ENCODE measurements at regions not wholly inside any gene's neighbourhood (a gene's known extent, or its start where the extent isn't known, plus 50 kb on each side); places are given as distances from the start of the nearest gene placed in this dataset.

DNA sequence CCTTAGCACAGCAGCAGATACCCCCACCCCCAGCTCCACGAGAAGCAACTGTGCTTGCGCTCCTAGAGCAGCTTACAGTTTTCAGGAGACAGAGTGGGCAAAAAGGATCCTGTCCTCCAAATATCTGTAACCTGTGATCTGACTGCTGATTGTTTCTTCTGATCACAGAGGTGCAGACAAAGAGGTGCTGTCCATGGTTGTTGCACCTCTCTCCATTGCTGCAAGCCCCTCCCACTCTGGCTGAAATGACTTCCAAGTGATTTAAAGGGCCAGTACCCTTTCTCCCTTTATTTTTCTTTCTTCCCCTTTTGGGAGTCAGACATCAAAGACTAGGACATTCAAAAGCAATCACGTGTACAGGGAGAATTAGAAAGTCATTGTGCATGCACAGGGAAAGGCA is 205.3 kb upstream of the GEMIN8 start:
- H3K36me3 Mint-ChIP-seq (ENCODE audit: low read depth): no peaks in the 10 kb centered on the region
- intact Hi-C loops (cut with micrococcal nuclease): no loop called here

DNA sequence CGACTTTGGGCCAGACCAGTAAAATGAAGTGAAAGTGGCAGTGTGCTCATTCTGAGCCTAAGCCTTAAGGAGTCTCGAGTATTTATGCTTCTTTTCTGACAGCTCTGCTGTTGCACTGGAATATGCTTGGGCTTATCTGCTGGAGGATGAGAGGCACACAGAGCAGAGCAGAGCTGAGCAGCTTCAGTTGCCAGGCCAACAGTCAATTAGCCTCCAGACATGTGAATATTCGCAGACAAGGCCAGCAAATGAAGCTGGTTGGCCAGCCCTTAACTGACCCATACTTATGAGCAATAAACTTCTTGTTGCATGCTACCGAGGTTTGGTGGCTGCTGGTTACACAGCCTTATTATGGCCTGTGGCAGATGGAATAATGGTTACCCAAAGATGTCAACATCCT is 203.0 kb upstream of the GEMIN8 start:
- no peak for DNase-seq (ENCODE audit: low spot score)
- Mint-ChIP-seq H3K4me1 (ENCODE audit: low read depth) (no peaks in the 10 kb centered on the region), H3K9me3 (no peaks in the 10 kb centered on the region), H3K4me3 (ENCODE audit: low read depth) (no peak overlapping the region), H3K27ac (no peak overlapping the region), H3K27me3 (ENCODE audit: low read depth) (no peaks in the 10 kb centered on the region), H3K36me3 (ENCODE audit: low read depth) (no peaks in the 10 kb centered on the region)
- intact Hi-C loops (cut with micrococcal nuclease): no loop called here

More for the DNA sequence above, 205.3 kb upstream of the GEMIN8 start:
- no peaks in the 10 kb centered on the region for H3K4me1 Mint-ChIP-seq (ENCODE audit: low read depth)
- no peaks in the 10 kb centered on the region for H3K9me3 Mint-ChIP-seq
- no peaks in the 10 kb centered on the region for H3K27me3 Mint-ChIP-seq (ENCODE audit: low read depth)
- no peak overlapping the region for H3K27ac Mint-ChIP-seq
- H3K4me3 Mint-ChIP-seq (ENCODE audit: low read depth): no peak overlapping the region
- DNase-seq (ENCODE audit: low spot score): no peak

- DNase-seq (ENCODE audit: low spot score): no peak
These were observed 198.9 kb upstream of the GEMIN8 start for GRCh38 chrX:14228611-14229010.

GRCh38 chrX:14220386-14220944 is 190.8 kb upstream of the GEMIN8 start:
- H3K9me3 Mint-ChIP-seq: no peaks in the 10 kb centered on the region
- H3K27me3 Mint-ChIP-seq (ENCODE audit: low read depth): no peaks in the 10 kb centered on the region
- no peak for DNase-seq (ENCODE audit: low spot score)
- H3K27ac Mint-ChIP-seq: no peak overlapping the region
- H3K4me3 Mint-ChIP-seq (ENCODE audit: low read depth): no peak overlapping the region
- intact Hi-C loops (cut with micrococcal nuclease): no loop called here
- H3K36me3 Mint-ChIP-seq (ENCODE audit: low read depth): no peaks in the 10 kb centered on the region
- no peaks in the 10 kb centered on the region for H3K4me1 Mint-ChIP-seq (ENCODE audit: low read depth)

More at GRCh38 chrX:14228611-14229010, 198.9 kb upstream of the GEMIN8 start:
- Mint-ChIP-seq H3K4me3 (ENCODE audit: low read depth) (no peak overlapping the region), H3K27me3 (ENCODE audit: low read depth) (no peaks in the 10 kb centered on the region), H3K36me3 (ENCODE audit: low read depth) (no peaks in the 10 kb centered on the region), H3K4me1 (ENCODE audit: low read depth) (no peaks in the 10 kb centered on the region), H3K9me3 (no peaks in the 10 kb centered on the region), H3K27ac (no peak overlapping the region)
- intact Hi-C loops (cut with micrococcal nuclease): no loop called here

DNA sequence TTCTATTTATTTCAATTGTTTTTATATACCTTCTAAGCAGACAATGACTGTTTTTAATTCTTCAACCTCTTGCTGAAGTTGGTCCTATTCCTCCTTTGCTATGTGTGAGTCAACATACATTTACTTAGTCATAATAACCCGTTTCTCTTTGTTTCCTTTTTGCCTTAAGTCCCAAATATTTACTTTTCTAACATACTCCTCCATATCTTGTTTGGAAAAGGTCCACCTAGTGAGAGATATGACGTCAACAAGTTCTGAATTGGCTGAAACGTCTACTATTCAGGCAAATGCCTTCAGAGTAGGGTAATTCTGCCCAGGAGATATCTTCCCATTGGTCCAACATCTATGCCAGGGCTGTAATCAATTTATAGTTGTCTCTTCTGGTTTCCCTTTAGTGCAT is 179.3 kb upstream of the GEMIN8 start:
- no peaks in the 10 kb centered on the region for H3K36me3 Mint-ChIP-seq (ENCODE audit: low read depth)
- H3K27ac Mint-ChIP-seq: no peak overlapping the region
- no peaks in the 10 kb centered on the region for H3K4me1 Mint-ChIP-seq (ENCODE audit: low read depth)
- DNase-seq (ENCODE audit: low spot score): no peak
- intact Hi-C loops (cut with micrococcal nuclease): no loop called here
- H3K4me3 Mint-ChIP-seq (ENCODE audit: low read depth): no peak overlapping the region
- H3K27me3 Mint-ChIP-seq (ENCODE audit: low read depth): no peaks in the 10 kb centered on the region
- no peaks in the 10 kb centered on the region for H3K9me3 Mint-ChIP-seq

DNA sequence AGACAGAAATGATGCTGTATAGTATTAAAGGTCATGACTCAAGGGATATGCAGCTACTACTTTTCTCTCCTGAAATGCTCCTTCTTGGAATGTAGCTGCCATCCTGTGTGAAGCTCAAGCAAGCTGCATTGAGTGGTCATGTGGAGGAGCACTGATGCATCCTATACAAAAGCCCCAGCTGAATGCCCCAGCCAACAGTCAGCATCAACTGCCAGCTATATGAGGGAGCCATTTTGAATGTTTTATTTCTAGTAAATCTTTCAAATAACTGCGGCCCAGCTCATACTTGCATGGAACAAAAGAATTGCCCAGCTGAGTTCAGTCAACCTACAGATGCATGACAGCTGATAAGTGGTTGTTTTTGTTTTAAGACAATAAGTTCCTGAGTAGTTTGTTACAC is 165.0 kb upstream of the GEMIN8 start:
- Mint-ChIP-seq H3K4me3 (ENCODE audit: low read depth) (no peak overlapping the region), H3K27ac (no peak overlapping the region), H3K4me1 (ENCODE audit: low read depth) (no peaks in the 10 kb centered on the region), H3K9me3 (no peaks in the 10 kb centered on the region), H3K27me3 (ENCODE audit: low read depth) (no peaks in the 10 kb centered on the region), H3K36me3 (ENCODE audit: low read depth) (no peaks in the 10 kb centered on the region)
- no peak for DNase-seq (ENCODE audit: low spot score)
- intact Hi-C loops (cut with micrococcal nuclease): no loop called here

GRCh38 chrX:14193547-14193946 is 163.9 kb upstream of the GEMIN8 start:
- H3K27me3 Mint-ChIP-seq (ENCODE audit: low read depth): no peaks in the 10 kb centered on the region
- H3K4me3 Mint-ChIP-seq (ENCODE audit: low read depth): no peak overlapping the region
- no peaks in the 10 kb centered on the region for H3K9me3 Mint-ChIP-seq
- H3K27ac Mint-ChIP-seq: no peak overlapping the region
- H3K4me1 Mint-ChIP-seq (ENCODE audit: low read depth): no peaks in the 10 kb centered on the region
- intact Hi-C loops (cut with micrococcal nuclease): no loop called here
- H3K36me3 Mint-ChIP-seq (ENCODE audit: low read depth): no peaks in the 10 kb centered on the region
- no peak for DNase-seq (ENCODE audit: low spot score)

DNA sequence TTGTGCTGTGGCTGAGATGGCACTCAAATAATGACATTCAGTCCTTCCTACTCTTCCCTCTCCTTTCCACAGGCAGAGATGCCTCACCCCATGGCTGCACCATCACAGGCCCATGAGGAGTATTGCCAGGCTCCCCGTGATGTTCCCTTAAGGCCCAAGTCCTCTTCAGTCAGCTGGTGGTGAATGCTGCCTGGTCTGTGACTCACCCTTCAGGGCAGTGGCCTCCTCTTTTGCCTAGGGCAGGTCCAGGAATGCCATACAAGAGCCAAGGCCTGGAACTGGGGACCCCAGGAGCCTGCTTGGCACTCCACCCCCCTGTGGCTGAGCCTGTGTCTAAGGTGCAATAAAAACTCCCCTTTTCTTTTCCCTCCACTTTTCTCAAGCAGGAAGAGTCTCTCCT is 144.2 kb upstream of the GEMIN8 start:
- H3K4me3 Mint-ChIP-seq (ENCODE audit: low read depth): no peak overlapping the region
- H3K9me3 Mint-ChIP-seq: no peaks in the 10 kb centered on the region
- no peak overlapping the region for H3K27ac Mint-ChIP-seq
- intact Hi-C loops (cut with micrococcal nuclease): no loop called here
- H3K27me3 Mint-ChIP-seq (ENCODE audit: low read depth): no peaks in the 10 kb centered on the region
- no peak for DNase-seq (ENCODE audit: low spot score)
- H3K4me1 Mint-ChIP-seq (ENCODE audit: low read depth): no peaks in the 10 kb centered on the region
- H3K36me3 Mint-ChIP-seq (ENCODE audit: low read depth): no peaks in the 10 kb centered on the region

DNA sequence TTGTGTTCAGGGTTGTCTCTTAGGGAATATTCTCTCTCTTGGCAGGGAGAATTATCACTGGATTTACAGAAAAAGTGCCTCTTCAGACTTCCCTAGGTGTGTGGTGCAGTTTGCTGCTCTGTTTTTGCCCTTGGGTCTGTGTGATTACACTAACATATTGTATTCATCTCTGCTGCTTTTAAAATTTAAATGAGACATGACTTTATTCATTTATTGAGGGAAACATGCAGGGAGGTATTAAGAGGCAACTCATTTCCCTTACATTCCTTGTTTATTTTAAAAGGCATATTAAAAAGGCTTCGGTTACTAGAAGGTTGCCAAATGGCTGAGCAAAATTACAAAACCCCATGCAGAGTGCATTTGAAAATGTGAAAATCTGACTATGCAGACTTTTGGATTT is 135.1 kb upstream of the GEMIN8 start:
- intact Hi-C loops (cut with micrococcal nuclease): no loop called here
- no peaks in the 10 kb centered on the region for H3K36me3 Mint-ChIP-seq (ENCODE audit: low read depth)
- H3K27ac Mint-ChIP-seq: no peak overlapping the region
- H3K4me3 Mint-ChIP-seq (ENCODE audit: low read depth): no peak overlapping the region
- H3K9me3 Mint-ChIP-seq: no peaks in the 10 kb centered on the region
- H3K4me1 Mint-ChIP-seq (ENCODE audit: low read depth): no peaks in the 10 kb centered on the region
- no peaks in the 10 kb centered on the region for H3K27me3 Mint-ChIP-seq (ENCODE audit: low read depth)
- DNase-seq (ENCODE audit: low spot score): no peak

DNA sequence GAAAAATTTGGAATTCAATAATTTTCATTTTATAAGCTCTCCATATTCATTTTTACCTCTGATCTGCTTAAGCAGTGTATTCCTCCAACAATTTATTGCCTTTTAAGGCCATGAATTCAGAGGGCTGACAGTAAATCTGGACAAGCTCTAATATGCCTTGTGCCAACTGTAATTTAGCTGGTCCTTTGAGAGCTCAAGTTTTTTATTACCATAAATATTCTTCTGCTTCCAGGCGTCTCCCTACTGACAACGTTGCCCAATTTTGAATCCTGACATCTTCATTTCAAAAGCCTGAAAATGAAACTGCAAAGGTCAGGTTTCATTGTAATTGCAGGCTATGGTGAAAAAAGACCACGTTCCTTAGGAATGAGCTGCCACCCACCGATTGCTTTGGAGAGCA is 95.8 kb upstream of the GEMIN8 start:
- Mint-ChIP-seq H3K27ac (no peak overlapping the region), H3K4me3 (ENCODE audit: low read depth) (no peak overlapping the region), H3K4me1 (ENCODE audit: low read depth) (no peaks in the 10 kb centered on the region), H3K9me3 (no peaks in the 10 kb centered on the region), H3K36me3 (ENCODE audit: low read depth) (no peaks in the 10 kb centered on the region), H3K27me3 (ENCODE audit: low read depth) (no peaks in the 10 kb centered on the region)
- intact Hi-C loops (cut with micrococcal nuclease): no loop called here
- DNase-seq (ENCODE audit: low spot score): no peak

DNA sequence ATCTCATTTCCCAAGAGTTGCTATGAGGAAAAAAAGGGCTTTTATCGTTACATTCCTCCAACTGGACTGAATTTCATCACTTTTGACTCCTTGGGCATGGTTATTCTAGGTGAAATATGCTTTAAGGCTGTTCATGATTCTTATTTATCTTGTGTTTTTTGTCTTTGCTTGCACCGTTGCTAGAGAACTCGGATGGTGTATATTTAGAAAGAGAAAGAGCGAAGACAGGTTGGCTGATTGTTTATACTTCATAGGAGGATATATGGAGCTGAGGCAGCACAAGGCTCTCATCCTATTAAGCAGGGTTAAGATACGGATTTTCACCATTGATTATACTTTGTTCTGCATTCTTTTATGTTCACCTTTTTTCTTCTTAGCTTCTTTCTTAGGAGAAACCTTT is 94.9 kb upstream of the GEMIN8 start:
- Mint-ChIP-seq H3K27me3 (ENCODE audit: low read depth) (no peaks in the 10 kb centered on the region), H3K4me3 (ENCODE audit: low read depth) (no peak overlapping the region), H3K4me1 (ENCODE audit: low read depth) (no peaks in the 10 kb centered on the region), H3K27ac (no peak overlapping the region), H3K36me3 (ENCODE audit: low read depth) (no peaks in the 10 kb centered on the region), H3K9me3 (no peaks in the 10 kb centered on the region)
- intact Hi-C loops (cut with micrococcal nuclease): no loop called here
- DNase-seq (ENCODE audit: low spot score): no peak

GRCh38 chrX:14095702-14096101 is 66.0 kb upstream of the GEMIN8 start:
- DNase-seq (ENCODE audit: low spot score): peak; percentile 8
- intact Hi-C loops (cut with micrococcal nuclease): loop anchor here (10.0 kb wide), 1 partner anchor 1049 kb away; no protein-coding TSS in a partner anchor
- H3K36me3 Mint-ChIP-seq (ENCODE audit: low read depth): no peaks in the 10 kb centered on the region
- H3K9me3 Mint-ChIP-seq: no peaks in the 10 kb centered on the region
- H3K4me1 Mint-ChIP-seq (ENCODE audit: low read depth): no peaks in the 10 kb centered on the region
- no peak overlapping the region for H3K27ac Mint-ChIP-seq
- no peak overlapping the region for H3K4me3 Mint-ChIP-seq (ENCODE audit: low read depth)
- H3K27me3 Mint-ChIP-seq (ENCODE audit: low read depth): no peaks in the 10 kb centered on the region

DNA sequence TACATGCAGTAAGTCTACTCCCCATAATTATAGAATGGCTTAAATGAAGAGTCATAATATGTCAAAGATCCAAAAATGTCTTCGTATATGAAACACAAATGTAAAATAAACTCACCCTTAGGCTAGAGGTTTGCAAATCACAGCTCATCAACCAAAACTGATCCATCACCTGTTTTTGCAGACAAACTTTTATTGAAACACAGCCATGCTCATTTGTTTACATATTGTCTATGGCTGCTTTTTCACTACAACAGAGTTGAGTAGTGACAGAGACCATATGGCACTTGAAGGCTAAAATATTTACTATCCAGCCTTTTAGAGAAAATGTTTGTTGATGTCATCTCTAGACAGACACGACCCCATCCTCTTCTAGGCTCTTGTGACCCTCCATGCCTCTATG is 64.5 kb upstream of the GEMIN8 start:
- H3K4me1 Mint-ChIP-seq (ENCODE audit: low read depth): no peaks in the 10 kb centered on the region
- intact Hi-C loops (cut with micrococcal nuclease): loop anchor here (10.0 kb wide), 1 partner anchor 1051 kb away; no protein-coding TSS in a partner anchor
- no peaks in the 10 kb centered on the region for H3K9me3 Mint-ChIP-seq

DNA sequence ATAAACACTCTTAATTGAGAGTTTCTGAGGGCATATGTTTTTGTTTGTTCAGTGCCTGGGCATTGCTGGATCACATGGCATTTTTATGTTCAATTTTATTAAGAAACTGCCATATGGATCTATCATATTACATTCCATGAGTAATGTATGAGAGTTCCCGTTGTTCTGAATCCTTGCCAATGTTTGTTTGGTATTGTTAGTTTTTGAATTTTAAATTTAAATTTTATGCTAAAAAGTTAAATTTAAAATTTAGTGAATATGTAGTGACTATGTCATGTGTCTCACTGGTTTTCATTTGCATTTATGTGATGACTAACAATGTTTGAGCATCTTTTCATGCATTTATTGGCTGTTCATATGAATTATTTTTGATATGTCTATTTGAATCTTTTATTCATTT is 54.8 kb upstream of the GEMIN8 start:
- H3K9me3 Mint-ChIP-seq: no peaks in the 10 kb centered on the region
- no peak for DNase-seq (ENCODE audit: low spot score)
- no peak overlapping the region for H3K4me3 Mint-ChIP-seq (ENCODE audit: low read depth)
- intact Hi-C loops (cut with micrococcal nuclease): no loop called here
- no peak overlapping the region for H3K27ac Mint-ChIP-seq
- H3K4me1 Mint-ChIP-seq (ENCODE audit: low read depth): no peaks in the 10 kb centered on the region
- no peaks in the 10 kb centered on the region for H3K36me3 Mint-ChIP-seq (ENCODE audit: low read depth)
- H3K27me3 Mint-ChIP-seq (ENCODE audit: low read depth): peaks cover 2% of the 10 kb centered on the region

More for the DNA sequence above, 64.5 kb upstream of the GEMIN8 start:
- DNase-seq (ENCODE audit: low spot score): no peak
- Mint-ChIP-seq H3K27me3 (ENCODE audit: low read depth) (no peaks in the 10 kb centered on the region), H3K27ac (no peak overlapping the region), H3K36me3 (ENCODE audit: low read depth) (no peaks in the 10 kb centered on the region), H3K4me3 (ENCODE audit: low read depth) (no peak overlapping the region)
